Suprapubic skin (tissue), 4 donors: ENCODE measurements at regions not wholly inside any gene's neighbourhood (a gene's known extent, or its start where the extent isn't known, plus 50 kb on each side); places are given as distances from the start of the nearest gene placed in this dataset.

Experiments used
- CTCF ChIP-seq, 2 donors: fragments of 200-600 bp in 1 of 2; fragments of 450-650 bp in 1 of 2; sonication (generic) in 1 of 2; IDR thresholded peaks; one replicate each; pipeline ENCODE4 v1.5.1; 2016 to 2019; ENCODE audit warnings: antibody characterized with exemption in 2 of 2, mild to moderate bottlenecking in 1 of 2, moderate library complexity in 1 of 2
- POLR2A ChIP-seq, 2 donors: fragments of 450-650 bp; IDR thresholded peaks; one replicate each; pipeline ENCODE4 v1.6.1; 2017; ENCODE audit warnings: antibody characterized with exemption in 2 of 2, mild to moderate bottlenecking in 2 of 2, moderate library complexity in 2 of 2
- POLR2AphosphoS5 ChIP-seq, 3 donors: sonication (generic); formaldehyde crosslinking; IDR thresholded peaks; one replicate each; pipeline ENCODE4 v1.6.1; 2017; ENCODE audit warnings: antibody characterized with exemption in 3 of 3

GRCh38 chr20:7703996-7704395 is 236.3 kb downstream of the HAO1 start:
- TF ChIP-seq CTCF (IDR thresholded peaks at IDR 0.05) (no peak), POLR2A (IDR thresholded peaks at IDR 0.05) (no peak), POLR2AphosphoS5 (IDR thresholded peaks at IDR 0.05) (no peak)
